SKM-1 (cell line): ENCODE measurements at regions not wholly inside any gene's neighbourhood (a gene's known extent, or its start where the extent isn't known, plus 50 kb on each side); places are given as distances from the start of the nearest gene placed in this dataset.

Experiments
- DNase-seq: peaks from one replicate; lab custom pipeline; 2025; ENCODE audit not compliant: unreplicated experiment; lab: John Stamatoyannopoulos, UW

- no peak for DNase-seq
Measured at GRCh38 chr9:121568343-121569265, 69.0 kb upstream of the GGTA1 start.

GRCh38 chr9:121569266-121569648 is 69.6 kb upstream of the GGTA1 start:
- no peak for DNase-seq

- DNase-seq: no peak
Measured at GRCh38 chr9:121572581-121572980, 72.9 kb upstream of the GGTA1 start.

GRCh38 chr9:121573717-121574485 is 74.3 kb upstream of the GGTA1 start:
- DNase-seq: no peak

- no peak for DNase-seq
Measured at GRCh38 chr9:121574774-121575519, 75.3 kb upstream of the GGTA1 start.

- no peak for DNase-seq
Measured at GRCh38 chr9:121576281-121577075, 75.0 kb upstream of the DAB2IP start.

GRCh38 chr9:121577166-121577565 is 74.3 kb upstream of the DAB2IP start:
- no peak for DNase-seq

- DNase-seq: no peak
Measured at GRCh38 chr9:121577572-121577971, 73.9 kb upstream of the DAB2IP start.

- no peak for DNase-seq
Measured at GRCh38 chr9:121581786-121582600, 69.4 kb upstream of the DAB2IP start.

GRCh38 chr9:121582641-121583040 is 68.8 kb upstream of the DAB2IP start:
- no peak for DNase-seq

- no peak for DNase-seq
Measured at GRCh38 chr9:121584421-121584820, 67.0 kb upstream of the DAB2IP start.

- DNase-seq: no peak
Measured at GRCh38 chr9:121587863-121588262, 63.6 kb upstream of the DAB2IP start.

- no peak for DNase-seq
Measured at GRCh38 chr9:121589986-121590385, 61.4 kb upstream of the DAB2IP start.

GRCh38 chr9:121592265-121592664 is 59.2 kb upstream of the DAB2IP start:
- no peak for DNase-seq

- no peak for DNase-seq
Measured at GRCh38 chr9:121593066-121593465, 58.4 kb upstream of the DAB2IP start.

GRCh38 chr9:121596515-121596914 is 54.9 kb upstream of the DAB2IP start:
- DNase-seq: no peak

GRCh38 chr9:121597698-121598166 is 53.7 kb upstream of the DAB2IP start:
- no peak for DNase-seq

GRCh38 chr9:121598167-121598964 is 53.1 kb upstream of the DAB2IP start:
- DNase-seq: no peak
